GM23338 (cell line): ENCODE measurements at regions not wholly inside any gene's neighbourhood (a gene's known extent, or its start where the extent isn't known, plus 50 kb on each side); places are given as distances from the start of the nearest gene placed in this dataset.

Experiments used
- EZH2 ChIP-seq: fragments of 200-600 bp; sonication (generic); IDR thresholded peaks from one replicate; pipeline ENCODE4 v1.8.0; 2017; ENCODE audit warnings: antibody characterized with exemption, mild to moderate bottlenecking, low read depth; ENCODE audit not compliant: unreplicated experiment
- EZH2phosphoT487 ChIP-seq: fragments of 200-600 bp; sonication (generic); IDR thresholded peaks from one replicate; pipeline ENCODE4 v1.8.1; 2018; ENCODE audit warnings: antibody characterized with exemption; ENCODE audit not compliant: unreplicated experiment
- JUNB ChIP-seq: IDR thresholded peaks from one replicate; pipeline ENCODE4 v1.6.1; 2016; ENCODE audit warnings: antibody characterized with exemption; ENCODE audit not compliant: unreplicated experiment
- POLR2AphosphoS5 ChIP-seq: IDR thresholded peaks from 2 replicates; pipeline ENCODE4 v1.6.1; 2016; ENCODE audit warnings: antibody characterized with exemption, low read depth
- STAT1 ChIP-seq: IDR thresholded peaks from one replicate; pipeline ENCODE4 v1.6.1; 2016; ENCODE audit warnings: antibody characterized with exemption; ENCODE audit not compliant: unreplicated experiment
- TF ChIP-seq, protein P1 (sequence below), 2 experiments: fragments of 200-600 bp in 1 of 2; sonication (generic) in 1 of 2; conservative IDR thresholded peaks; 2 replicates each; pipeline versions ENCODE4 v1.5.1 to v1.6.1; 2016 to 2017; ENCODE audit warnings: antibody characterized with exemption in 2 of 2, low read depth in 2 of 2, mild to moderate bottlenecking in 2 of 2, moderate library complexity in 1 of 2
- TF ChIP-seq, protein P2 (sequence below): IDR thresholded peaks from one replicate; pipeline ENCODE4 v1.6.1; 2018; ENCODE audit warnings: antibody characterized with exemption; ENCODE audit not compliant: unreplicated experiment
- TF ChIP-seq, protein P3 (sequence below): fragments of 250-450 bp; sonication (Bioruptor Pico); IDR thresholded peaks from 2 replicates; pipeline ENCODE4 v1.5.0; 2020; ENCODE audit warnings: mild to moderate bottlenecking, moderate library complexity
- TF ChIP-seq, protein P4 (sequence below): IDR thresholded peaks from 2 replicates; pipeline ENCODE4 v1.6.1; 2016; ENCODE audit warnings: antibody characterized with exemption

DNA sequence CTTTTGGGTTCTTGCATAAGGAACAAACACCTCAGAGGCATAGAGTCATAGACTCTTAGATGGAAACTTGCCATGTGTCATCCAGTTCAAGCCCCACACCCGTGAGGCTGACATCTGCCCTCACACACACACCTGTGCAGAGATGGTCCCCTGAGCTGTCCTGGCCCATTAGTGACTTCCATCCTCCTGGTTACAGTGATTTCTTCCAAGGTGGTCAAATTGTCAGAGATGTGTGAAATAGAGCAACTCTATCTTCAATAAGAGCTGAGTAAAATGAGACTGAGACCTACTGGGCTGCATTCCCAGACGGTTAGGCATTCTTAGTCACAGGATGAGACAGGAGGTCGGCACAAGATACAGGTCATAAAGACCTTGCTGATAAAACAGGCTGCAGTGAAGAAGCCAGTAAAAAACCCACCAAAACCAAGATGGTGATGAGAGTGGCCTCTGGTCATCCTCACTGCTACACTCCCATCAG, 342.2 kb upstream of the TNRC6C start:
- TF ChIP-seq, protein P1, sequence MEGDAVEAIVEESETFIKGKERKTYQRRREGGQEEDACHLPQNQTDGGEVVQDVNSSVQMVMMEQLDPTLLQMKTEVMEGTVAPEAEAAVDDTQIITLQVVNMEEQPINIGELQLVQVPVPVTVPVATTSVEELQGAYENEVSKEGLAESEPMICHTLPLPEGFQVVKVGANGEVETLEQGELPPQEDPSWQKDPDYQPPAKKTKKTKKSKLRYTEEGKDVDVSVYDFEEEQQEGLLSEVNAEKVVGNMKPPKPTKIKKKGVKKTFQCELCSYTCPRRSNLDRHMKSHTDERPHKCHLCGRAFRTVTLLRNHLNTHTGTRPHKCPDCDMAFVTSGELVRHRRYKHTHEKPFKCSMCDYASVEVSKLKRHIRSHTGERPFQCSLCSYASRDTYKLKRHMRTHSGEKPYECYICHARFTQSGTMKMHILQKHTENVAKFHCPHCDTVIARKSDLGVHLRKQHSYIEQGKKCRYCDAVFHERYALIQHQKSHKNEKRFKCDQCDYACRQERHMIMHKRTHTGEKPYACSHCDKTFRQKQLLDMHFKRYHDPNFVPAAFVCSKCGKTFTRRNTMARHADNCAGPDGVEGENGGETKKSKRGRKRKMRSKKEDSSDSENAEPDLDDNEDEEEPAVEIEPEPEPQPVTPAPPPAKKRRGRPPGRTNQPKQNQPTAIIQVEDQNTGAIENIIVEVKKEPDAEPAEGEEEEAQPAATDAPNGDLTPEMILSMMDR (conservative IDR thresholded peaks at IDR 0.05; ENCODE audit: low read depth in 2 of 2): no peak
- TF ChIP-seq, protein P2, sequence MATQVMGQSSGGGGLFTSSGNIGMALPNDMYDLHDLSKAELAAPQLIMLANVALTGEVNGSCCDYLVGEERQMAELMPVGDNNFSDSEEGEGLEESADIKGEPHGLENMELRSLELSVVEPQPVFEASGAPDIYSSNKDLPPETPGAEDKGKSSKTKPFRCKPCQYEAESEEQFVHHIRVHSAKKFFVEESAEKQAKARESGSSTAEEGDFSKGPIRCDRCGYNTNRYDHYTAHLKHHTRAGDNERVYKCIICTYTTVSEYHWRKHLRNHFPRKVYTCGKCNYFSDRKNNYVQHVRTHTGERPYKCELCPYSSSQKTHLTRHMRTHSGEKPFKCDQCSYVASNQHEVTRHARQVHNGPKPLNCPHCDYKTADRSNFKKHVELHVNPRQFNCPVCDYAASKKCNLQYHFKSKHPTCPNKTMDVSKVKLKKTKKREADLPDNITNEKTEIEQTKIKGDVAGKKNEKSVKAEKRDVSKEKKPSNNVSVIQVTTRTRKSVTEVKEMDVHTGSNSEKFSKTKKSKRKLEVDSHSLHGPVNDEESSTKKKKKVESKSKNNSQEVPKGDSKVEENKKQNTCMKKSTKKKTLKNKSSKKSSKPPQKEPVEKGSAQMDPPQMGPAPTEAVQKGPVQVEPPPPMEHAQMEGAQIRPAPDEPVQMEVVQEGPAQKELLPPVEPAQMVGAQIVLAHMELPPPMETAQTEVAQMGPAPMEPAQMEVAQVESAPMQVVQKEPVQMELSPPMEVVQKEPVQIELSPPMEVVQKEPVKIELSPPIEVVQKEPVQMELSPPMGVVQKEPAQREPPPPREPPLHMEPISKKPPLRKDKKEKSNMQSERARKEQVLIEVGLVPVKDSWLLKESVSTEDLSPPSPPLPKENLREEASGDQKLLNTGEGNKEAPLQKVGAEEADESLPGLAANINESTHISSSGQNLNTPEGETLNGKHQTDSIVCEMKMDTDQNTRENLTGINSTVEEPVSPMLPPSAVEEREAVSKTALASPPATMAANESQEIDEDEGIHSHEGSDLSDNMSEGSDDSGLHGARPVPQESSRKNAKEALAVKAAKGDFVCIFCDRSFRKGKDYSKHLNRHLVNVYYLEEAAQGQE: no peak
- no peak for TF ChIP-seq POLR2AphosphoS5
- TF ChIP-seq EZH2phosphoT487: no peak
- no peak for TF ChIP-seq EZH2
- no peak for TF ChIP-seq STAT1
- TF ChIP-seq, protein P3, sequence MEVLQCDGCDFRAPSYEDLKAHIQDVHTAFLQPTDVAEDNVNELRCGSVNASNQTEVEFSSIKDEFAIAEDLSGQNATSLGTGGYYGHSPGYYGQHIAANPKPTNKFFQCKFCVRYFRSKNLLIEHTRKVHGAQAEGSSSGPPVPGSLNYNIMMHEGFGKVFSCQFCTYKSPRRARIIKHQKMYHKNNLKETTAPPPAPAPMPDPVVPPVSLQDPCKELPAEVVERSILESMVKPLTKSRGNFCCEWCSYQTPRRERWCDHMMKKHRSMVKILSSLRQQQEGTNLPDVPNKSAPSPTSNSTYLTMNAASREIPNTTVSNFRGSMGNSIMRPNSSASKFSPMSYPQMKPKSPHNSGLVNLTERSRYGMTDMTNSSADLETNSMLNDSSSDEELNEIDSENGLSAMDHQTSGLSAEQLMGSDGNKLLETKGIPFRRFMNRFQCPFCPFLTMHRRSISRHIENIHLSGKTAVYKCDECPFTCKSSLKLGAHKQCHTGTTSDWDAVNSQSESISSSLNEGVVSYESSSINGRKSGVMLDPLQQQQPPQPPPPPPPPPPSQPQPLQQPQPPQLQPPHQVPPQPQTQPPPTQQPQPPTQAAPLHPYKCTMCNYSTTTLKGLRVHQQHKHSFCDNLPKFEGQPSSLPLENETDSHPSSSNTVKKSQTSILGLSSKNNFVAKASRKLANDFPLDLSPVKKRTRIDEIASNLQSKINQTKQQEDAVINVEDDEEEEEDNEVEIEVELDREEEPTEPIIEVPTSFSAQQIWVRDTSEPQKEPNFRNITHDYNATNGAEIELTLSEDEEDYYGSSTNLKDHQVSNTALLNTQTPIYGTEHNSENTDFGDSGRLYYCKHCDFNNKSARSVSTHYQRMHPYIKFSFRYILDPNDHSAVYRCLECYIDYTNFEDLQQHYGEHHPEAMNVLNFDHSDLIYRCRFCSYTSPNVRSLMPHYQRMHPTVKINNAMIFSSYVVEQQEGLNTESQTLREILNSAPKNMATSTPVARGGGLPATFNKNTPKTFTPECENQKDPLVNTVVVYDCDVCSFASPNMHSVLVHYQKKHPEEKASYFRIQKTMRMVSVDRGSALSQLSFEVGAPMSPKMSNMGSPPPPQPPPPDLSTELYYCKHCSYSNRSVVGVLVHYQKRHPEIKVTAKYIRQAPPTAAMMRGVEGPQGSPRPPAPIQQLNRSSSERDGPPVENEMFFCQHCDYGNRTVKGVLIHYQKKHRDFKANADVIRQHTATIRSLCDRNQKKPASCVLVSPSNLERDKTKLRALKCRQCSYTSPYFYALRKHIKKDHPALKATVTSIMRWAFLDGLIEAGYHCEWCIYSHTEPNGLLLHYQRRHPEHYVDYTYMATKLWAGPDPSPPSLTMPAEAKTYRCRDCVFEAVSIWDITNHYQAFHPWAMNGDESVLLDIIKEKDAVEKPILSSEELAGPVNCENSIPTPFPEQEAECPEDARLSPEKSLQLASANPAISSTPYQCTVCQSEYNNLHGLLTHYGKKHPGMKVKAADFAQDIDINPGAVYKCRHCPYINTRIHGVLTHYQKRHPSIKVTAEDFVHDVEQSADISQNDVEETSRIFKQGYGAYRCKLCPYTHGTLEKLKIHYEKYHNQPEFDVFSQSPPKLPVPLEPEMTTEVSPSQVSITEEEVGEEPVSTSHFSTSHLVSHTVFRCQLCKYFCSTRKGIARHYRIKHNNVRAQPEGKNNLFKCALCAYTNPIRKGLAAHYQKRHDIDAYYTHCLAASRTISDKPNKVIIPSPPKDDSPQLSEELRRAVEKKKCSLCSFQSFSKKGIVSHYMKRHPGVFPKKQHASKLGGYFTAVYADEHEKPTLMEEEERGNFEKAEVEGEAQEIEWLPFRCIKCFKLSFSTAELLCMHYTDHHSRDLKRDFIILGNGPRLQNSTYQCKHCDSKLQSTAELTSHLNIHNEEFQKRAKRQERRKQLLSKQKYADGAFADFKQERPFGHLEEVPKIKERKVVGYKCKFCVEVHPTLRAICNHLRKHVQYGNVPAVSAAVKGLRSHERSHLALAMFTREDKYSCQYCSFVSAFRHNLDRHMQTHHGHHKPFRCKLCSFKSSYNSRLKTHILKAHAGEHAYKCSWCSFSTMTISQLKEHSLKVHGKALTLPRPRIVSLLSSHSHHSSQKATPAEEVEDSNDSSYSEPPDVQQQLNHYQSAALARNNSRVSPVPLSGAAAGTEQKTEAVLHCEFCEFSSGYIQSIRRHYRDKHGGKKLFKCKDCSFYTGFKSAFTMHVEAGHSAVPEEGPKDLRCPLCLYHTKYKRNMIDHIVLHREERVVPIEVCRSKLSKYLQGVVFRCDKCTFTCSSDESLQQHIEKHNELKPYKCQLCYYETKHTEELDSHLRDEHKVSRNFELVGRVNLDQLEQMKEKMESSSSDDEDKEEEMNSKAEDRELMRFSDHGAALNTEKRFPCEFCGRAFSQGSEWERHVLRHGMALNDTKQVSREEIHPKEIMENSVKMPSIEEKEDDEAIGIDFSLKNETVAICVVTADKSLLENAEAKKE (CRISPR knock-in tag): no peak
- no peak for TF ChIP-seq JUNB
- TF ChIP-seq, protein P4, sequence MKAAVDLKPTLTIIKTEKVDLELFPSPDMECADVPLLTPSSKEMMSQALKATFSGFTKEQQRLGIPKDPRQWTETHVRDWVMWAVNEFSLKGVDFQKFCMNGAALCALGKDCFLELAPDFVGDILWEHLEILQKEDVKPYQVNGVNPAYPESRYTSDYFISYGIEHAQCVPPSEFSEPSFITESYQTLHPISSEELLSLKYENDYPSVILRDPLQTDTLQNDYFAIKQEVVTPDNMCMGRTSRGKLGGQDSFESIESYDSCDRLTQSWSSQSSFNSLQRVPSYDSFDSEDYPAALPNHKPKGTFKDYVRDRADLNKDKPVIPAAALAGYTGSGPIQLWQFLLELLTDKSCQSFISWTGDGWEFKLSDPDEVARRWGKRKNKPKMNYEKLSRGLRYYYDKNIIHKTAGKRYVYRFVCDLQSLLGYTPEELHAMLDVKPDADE: no peak
